ENCODE measurements at regions not wholly inside any gene's neighbourhood (a gene's known extent, or its start where the extent isn't known, plus 50 kb on each side); places are given as distances from the start of the nearest gene placed in this dataset.

DNA sequence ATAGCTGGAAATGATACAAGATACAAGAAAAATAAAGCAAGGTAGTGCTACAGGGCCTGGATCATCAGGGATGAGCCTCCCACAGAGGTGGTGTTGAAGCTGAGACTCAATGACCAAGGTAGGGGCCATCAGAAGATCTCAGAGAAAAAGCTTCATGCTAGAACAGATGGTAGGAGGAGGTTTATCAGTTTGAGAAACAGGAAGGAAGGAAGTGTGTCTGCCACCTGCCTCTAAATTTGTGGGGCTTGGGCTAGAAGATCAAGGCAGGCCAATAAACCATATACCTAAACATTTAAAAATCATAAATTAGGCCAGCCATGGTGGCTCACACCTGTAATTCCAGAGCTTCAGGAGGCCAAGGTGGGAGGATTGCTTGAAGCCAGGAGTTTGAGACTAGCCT, 410.8 kb upstream of the PRKCQ start:
- TF ChIP-seq, protein P1, sequence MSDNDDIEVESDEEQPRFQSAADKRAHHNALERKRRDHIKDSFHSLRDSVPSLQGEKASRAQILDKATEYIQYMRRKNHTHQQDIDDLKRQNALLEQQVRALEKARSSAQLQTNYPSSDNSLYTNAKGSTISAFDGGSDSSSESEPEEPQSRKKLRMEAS (IDR thresholded peaks at IDR 0.05) = no peak
- no peak for TF ChIP-seq TAF1 (IDR thresholded peaks at IDR 0.05; ENCODE audit: low read depth)

Data from Ishikawa (cell line).